DND-41 (cell line): ENCODE measurements at regions not wholly inside any gene's neighbourhood (a gene's known extent, or its start where the extent isn't known, plus 50 kb on each side); places are given as distances from the start of the nearest gene placed in this dataset.

Source experiments
- ATAC-seq: fragments of 200-7000 bp; cut with Tn5 transposase; 3 replicates; pipeline ENCODE4 v1.9.1; 2021; ENCODE audit warnings: low read depth; ENCODE audit not compliant: insufficient read depth
- DNase-seq: peaks from one replicate; pipeline ENCODE4 v3.0.0-alpha.2; 2020
- H2AFZ ChIP-seq: 2 replicates; pipeline ENCODE4 v1.6.0; 2012; ENCODE audit warnings: low read depth, low read length
- H3K27ac ChIP-seq: 2 replicates; pipeline ENCODE4 v1.5.1; 2012; ENCODE audit warnings: low read length, inconsistent platforms
- H3K27me3 ChIP-seq: fragments of 200-600 bp; sonication (generic); 2 replicates; pipeline ENCODE4 v1.6.0; 2012; ENCODE audit warnings: low read length, mild to moderate bottlenecking, inconsistent platforms; ENCODE audit not compliant: insufficient read depth, poor library complexity
- H3K36me3 ChIP-seq: 2 replicates; pipeline ENCODE4 v1.5.1; 2012; ENCODE audit warnings: low read length, inconsistent platforms; ENCODE audit not compliant: insufficient read depth
- H3K4me1 ChIP-seq: 2 replicates; pipeline ENCODE4 v1.5.1; 2012; ENCODE audit warnings: mild to moderate bottlenecking, low read length; ENCODE audit not compliant: insufficient read depth
- H3K4me2 ChIP-seq: 2 replicates; pipeline ENCODE4 v1.6.0; 2012; ENCODE audit warnings: mild to moderate bottlenecking, moderate library complexity, low read length, inconsistent platforms; ENCODE audit not compliant: insufficient read depth
- H3K4me3 ChIP-seq, 2 experiments: fragments of 200-600 bp in 1 of 2; shearing (Covaris generic) in 1 of 2; 2 replicates each; pipeline ENCODE4 v1.5.1; 2012 to 2016; ENCODE audit warnings: inconsistent platforms in 2 of 2, low read length in 2 of 2, mild to moderate bottlenecking in 2 of 2, low read depth in 1 of 2, moderate library complexity in 1 of 2
- H3K79me2 ChIP-seq: 2 replicates; pipeline ENCODE4 v1.6.0; 2012; ENCODE audit warnings: low read length, inconsistent platforms; ENCODE audit not compliant: insufficient read depth
- H3K9ac ChIP-seq: 2 replicates; pipeline ENCODE4 v1.6.0; 2012; ENCODE audit warnings: low read depth, mild to moderate bottlenecking, inconsistent platforms, low read length, moderate library complexity
- H3K9me3 ChIP-seq: 2 replicates; pipeline ENCODE4 v1.5.1; 2012; ENCODE audit warnings: low read length, moderate library complexity, mild to moderate bottlenecking, inconsistent platforms; ENCODE audit not compliant: insufficient read depth, severe bottlenecking
- H4K20me1 ChIP-seq: 2 replicates; pipeline ENCODE4 v1.6.0; 2012; ENCODE audit warnings: low read length; ENCODE audit not compliant: insufficient read depth
- CTCF ChIP-seq: IDR thresholded peaks from 2 replicates; pipeline ENCODE4 v1.5.1; 2012; ENCODE audit warnings: borderline replicate concordance, low read length, moderate library complexity, mild to moderate bottlenecking; ENCODE audit not compliant: poor library complexity, severe bottlenecking; ENCODE audit errors: extremely low read depth
- EZH2 ChIP-seq: IDR thresholded peaks from 3 replicates; pipeline ENCODE4 v1.6.1; 2012; ENCODE audit warnings: borderline replicate concordance, low read depth, mild to moderate bottlenecking, moderate library complexity, low read length, inconsistent platforms; ENCODE audit not compliant: severe bottlenecking

GRCh38 chr2:150677551-150677950, 190.1 kb upstream of the RND3 start:
- H3K4me3 ChIP-seq = no peak overlapping the region
- no peak overlapping the region for H3K27ac ChIP-seq
- no peak overlapping the region for H3K4me2 ChIP-seq
- no peaks in the 10 kb centered on the region for H3K36me3 ChIP-seq
- H2AFZ ChIP-seq = no peak overlapping the region
- no peak for TF ChIP-seq CTCF
- no peak for TF ChIP-seq EZH2
- H3K9ac ChIP-seq = no peak overlapping the region
- no peaks in the 10 kb centered on the region for H4K20me1 ChIP-seq
- no peaks in the 10 kb centered on the region for H3K4me1 ChIP-seq
- no peak for DNase-seq
- no peaks in the 10 kb centered on the region for H3K9me3 ChIP-seq
- ATAC-seq = no peak
- no peaks in the 10 kb centered on the region for H3K27me3 ChIP-seq
- no peaks in the 10 kb centered on the region for H3K79me2 ChIP-seq

GRCh38 chr2:150676747-150677383, 189.4 kb upstream of the RND3 start:
- Histone ChIP-seq H3K9me3 (no peaks in the 10 kb centered on the region), H3K4me3 (no peak overlapping the region), H3K9ac (no peak overlapping the region), H3K27me3 (no peaks in the 10 kb centered on the region), H4K20me1 (no peaks in the 10 kb centered on the region), H3K4me2 (no peak overlapping the region), H2AFZ (no peak overlapping the region), H3K4me1 (no peaks in the 10 kb centered on the region), H3K27ac (no peak overlapping the region), H3K36me3 (no peaks in the 10 kb centered on the region), H3K79me2 (no peaks in the 10 kb centered on the region)
- DNase-seq = no peak
- no peak for TF ChIP-seq EZH2
- ATAC-seq = no peak

- ATAC-seq (no peak), DNase-seq (no peak)
- Histone ChIP-seq H3K27ac (no peak overlapping the region), H4K20me1 (no peaks in the 10 kb centered on the region), H3K9me3 (no peaks in the 10 kb centered on the region), H3K4me2 (no peak overlapping the region), H2AFZ (no peak overlapping the region), H3K27me3 (no peaks in the 10 kb centered on the region), H3K4me1 (no peaks in the 10 kb centered on the region), H3K4me3 (no peak overlapping the region), H3K79me2 (no peaks in the 10 kb centered on the region), H3K36me3 (no peaks in the 10 kb centered on the region), H3K9ac (no peak overlapping the region)
- no peak for TF ChIP-seq EZH2
- TF ChIP-seq CTCF = no peak
Observed at GRCh38 chr2:150675807-150676206, 188.3 kb upstream of the RND3 start.

GRCh38 chr2:150674283-150674682, 186.8 kb upstream of the RND3 start:
- H3K79me2 ChIP-seq = no peaks in the 10 kb centered on the region
- no peak overlapping the region for H3K27ac ChIP-seq
- no peak for TF ChIP-seq EZH2
- TF ChIP-seq CTCF = no peak
- no peaks in the 10 kb centered on the region for H3K9me3 ChIP-seq
- no peaks in the 10 kb centered on the region for H4K20me1 ChIP-seq
- no peak overlapping the region for H2AFZ ChIP-seq
- H3K9ac ChIP-seq = no peak overlapping the region
- H3K27me3 ChIP-seq = no peaks in the 10 kb centered on the region
- H3K36me3 ChIP-seq = no peaks in the 10 kb centered on the region
- no peak overlapping the region for H3K4me2 ChIP-seq
- no peak for DNase-seq
- no peaks in the 10 kb centered on the region for H3K4me1 ChIP-seq
- H3K4me3 ChIP-seq = no peak overlapping the region
- ATAC-seq = no peak
